BE2C (cell line): ENCODE measurements at regions not wholly inside any gene's neighbourhood (a gene's known extent, or its start where the extent isn't known, plus 50 kb on each side); places are given as distances from the start of the nearest gene placed in this dataset.

Experiments used
- DNase-seq: peaks from one replicate; pipeline ENCODE4 v3.0.0-alpha.2; 2020
- H3K27me3 ChIP-seq: fragments of 250-450 bp; sonication (Bioruptor Pico); 2 replicates; pipeline ENCODE4 v1.5.1; 2020; ENCODE audit warnings: mild to moderate bottlenecking
- H3K36me3 ChIP-seq: fragments of 250-450 bp; sonication (Bioruptor Pico); 2 replicates; pipeline ENCODE4 v1.5.1; 2020; ENCODE audit warnings: mild to moderate bottlenecking
- H3K4me1 ChIP-seq: fragments of 250-450 bp; sonication (Bioruptor Pico); 2 replicates; pipeline ENCODE4 v1.5.1; 2020
- H3K4me3 ChIP-seq: 2 replicates; pipeline ENCODE4 v1.5.1; 2011; ENCODE audit warnings: low read depth, low read length
- H3K9me3 ChIP-seq: fragments of 250-450 bp; sonication (Bioruptor Pico); 2 replicates; pipeline ENCODE4 v1.5.1; 2020
- CTCF ChIP-seq: IDR thresholded peaks from 2 replicates; pipeline ENCODE4 v1.5.1; 2012; ENCODE audit warnings: mild to moderate bottlenecking, low read depth, low read length

DNA sequence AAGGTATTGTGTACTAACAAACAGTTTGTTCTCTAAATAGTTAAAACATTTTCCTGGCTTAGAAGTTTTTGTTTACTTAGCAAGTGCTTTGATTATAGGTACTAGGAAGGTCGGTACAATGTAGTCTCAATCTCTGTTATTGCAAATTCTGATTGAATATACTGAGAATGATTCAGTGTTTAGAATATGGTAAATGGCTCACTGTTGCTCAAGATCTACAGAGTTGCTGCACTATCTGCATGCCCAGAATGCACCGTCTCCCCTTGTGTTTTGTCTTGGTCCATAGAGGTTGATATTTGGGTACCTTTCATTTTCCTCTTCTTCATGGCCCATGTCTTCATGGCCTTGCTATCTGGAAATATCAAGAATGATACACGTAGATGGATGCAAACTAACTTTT lies 99.6 kb downstream of the KLF6 start:
- no peaks in the 10 kb centered on the region for H3K36me3 ChIP-seq
- TF ChIP-seq CTCF: no peak
- no peaks in the 10 kb centered on the region for H3K9me3 ChIP-seq
- no peak for DNase-seq
- H3K4me3 ChIP-seq: no peak overlapping the region
- no peaks in the 10 kb centered on the region for H3K27me3 ChIP-seq
- H3K4me1 ChIP-seq: no peaks in the 10 kb centered on the region

- Histone ChIP-seq H3K27me3 (no peaks in the 10 kb centered on the region), H3K4me1 (no peaks in the 10 kb centered on the region), H3K36me3 (no peaks in the 10 kb centered on the region), H3K4me3 (no peak overlapping the region), H3K9me3 (no peaks in the 10 kb centered on the region)
- TF ChIP-seq CTCF: no peak
- no peak for DNase-seq
Observed at GRCh38 chr10:3684891-3685290, 100.1 kb downstream of the KLF6 start.

DNA sequence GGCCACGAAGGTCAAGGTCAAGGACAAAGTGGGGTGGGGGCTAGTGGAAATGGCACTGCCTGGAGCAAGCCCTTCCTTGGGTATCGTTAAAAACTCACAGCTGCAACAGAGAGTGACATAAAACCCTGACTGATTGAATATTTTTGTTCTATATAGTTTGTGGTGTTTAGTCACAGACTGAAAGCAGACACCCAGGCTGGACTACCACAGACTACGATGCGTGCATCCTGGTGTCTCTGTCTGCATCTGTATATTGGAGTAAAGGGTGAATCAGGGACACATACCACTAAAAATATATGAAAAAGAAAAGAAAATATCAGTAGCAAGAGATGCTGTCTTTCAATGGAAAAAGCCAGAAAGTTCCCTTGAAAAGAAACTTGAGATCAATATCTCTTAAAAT lies 101.4 kb downstream of the KLF6 start:
- TF ChIP-seq CTCF: no peak
- no peaks in the 10 kb centered on the region for H3K27me3 ChIP-seq
- DNase-seq: no peak
- H3K4me1 ChIP-seq: no peaks in the 10 kb centered on the region
- H3K36me3 ChIP-seq: no peaks in the 10 kb centered on the region
- no peak overlapping the region for H3K4me3 ChIP-seq
- no peaks in the 10 kb centered on the region for H3K9me3 ChIP-seq

DNA sequence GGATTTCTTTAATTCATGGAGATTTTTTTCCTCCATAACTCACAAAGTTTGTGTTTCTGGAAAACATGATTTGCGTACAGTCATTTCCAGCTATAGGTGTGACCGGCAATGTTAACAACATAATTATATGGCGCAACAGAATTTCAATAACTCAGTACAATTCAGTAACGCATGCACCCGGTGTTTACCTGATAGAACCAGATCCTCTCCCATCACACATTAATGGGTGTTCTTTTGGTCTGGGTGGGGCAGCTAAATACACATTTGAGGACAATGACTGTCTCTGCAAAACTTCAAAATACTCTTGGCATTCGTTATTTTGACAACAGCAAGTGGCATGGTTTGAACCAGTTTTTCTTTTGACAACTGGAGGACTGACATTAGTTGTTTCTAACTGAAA lies 102.3 kb downstream of the KLF6 start:
- H3K9me3 ChIP-seq: no peaks in the 10 kb centered on the region
- no peaks in the 10 kb centered on the region for H3K4me1 ChIP-seq
- H3K36me3 ChIP-seq: no peaks in the 10 kb centered on the region
- DNase-seq: no peak
- no peaks in the 10 kb centered on the region for H3K27me3 ChIP-seq
- no peak for TF ChIP-seq CTCF
- no peak overlapping the region for H3K4me3 ChIP-seq

DNA sequence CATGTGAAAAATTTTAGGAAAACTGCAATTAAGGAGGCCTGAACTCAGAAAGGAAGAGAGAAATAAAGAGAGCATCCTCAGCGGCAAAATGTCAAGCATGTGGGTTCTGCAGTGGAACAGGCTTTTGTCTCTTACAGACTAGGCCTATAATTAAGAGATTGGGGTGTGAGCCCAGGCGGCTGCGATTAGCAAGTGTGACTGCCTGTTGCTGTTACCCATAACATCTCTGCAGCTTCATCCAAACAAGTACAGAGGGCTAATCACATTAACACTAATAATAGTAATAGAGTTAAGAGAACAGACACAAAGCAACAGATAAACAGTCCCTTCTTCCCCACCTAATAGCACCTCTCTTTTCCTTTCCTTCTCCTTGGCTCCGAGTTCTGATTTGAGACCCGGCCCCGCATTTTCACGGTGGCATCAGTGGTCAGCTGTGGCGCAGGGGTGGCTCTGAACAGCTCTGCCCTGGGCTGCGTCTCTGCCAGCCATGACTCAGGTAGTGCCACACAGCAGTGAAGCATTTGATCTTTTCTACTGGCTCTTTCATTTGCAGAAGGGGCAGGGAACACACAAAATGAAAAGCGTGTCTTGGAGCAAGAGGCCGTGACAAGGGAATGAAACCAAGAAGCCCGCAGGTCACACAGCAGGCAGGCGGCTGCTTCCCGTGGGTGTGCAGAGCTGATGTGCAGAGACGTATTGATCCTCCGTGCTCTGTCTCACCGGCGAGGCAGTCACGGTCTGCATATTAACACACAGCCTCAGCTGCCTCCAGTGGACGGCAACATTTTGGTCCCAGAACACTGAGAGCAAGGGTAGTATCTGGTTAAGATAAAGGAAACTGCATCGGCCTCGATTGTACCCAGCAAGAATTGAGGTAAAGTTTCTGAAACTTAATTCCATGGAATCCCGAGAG lies 103.1 kb downstream of the KLF6 start:
- Histone ChIP-seq H3K9me3 (no peaks in the 10 kb centered on the region), H3K4me3 (no peak overlapping the region), H3K27me3 (no peaks in the 10 kb centered on the region), H3K4me1 (no peaks in the 10 kb centered on the region), H3K36me3 (no peaks in the 10 kb centered on the region)
- DNase-seq: no peak
- no peak for TF ChIP-seq CTCF

- Histone ChIP-seq H3K4me1 (no peaks in the 10 kb centered on the region), H3K27me3 (no peaks in the 10 kb centered on the region), H3K9me3 (no peaks in the 10 kb centered on the region), H3K4me3 (no peak overlapping the region), H3K36me3 (no peaks in the 10 kb centered on the region)
- DNase-seq: no peak
- TF ChIP-seq CTCF: no peak
Observed at GRCh38 chr10:3679950-3680629, 104.9 kb downstream of the KLF6 start.
